ENCODE measurements at regions not wholly inside any gene's neighbourhood (a gene's known extent, or its start where the extent isn't known, plus 50 kb on each side); places are given as distances from the start of the nearest gene placed in this dataset.

DNA sequence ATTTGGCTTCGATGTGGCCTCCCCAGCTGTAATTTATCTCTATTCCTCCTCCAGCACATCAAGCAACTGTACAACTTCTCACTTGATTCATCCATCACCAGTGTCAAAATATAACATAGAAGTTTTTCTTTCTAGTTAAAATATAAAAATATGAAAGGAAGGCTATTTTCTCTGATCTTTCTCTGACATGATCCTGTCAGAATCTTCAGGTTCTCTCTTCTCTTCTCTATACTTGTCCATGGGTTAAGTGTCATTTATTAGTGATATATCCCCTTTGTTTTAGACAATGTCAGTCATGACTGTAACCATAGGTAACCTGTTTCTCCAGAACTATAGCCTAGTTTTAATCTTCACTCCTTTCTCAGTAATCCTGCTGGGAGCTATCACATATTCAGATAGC is 132.5 kb upstream of the G2E3 start:
- Mint-ChIP-seq H3K27me3 (ENCODE audit: insufficient read depth, low read depth) (peaks cover 4% of the 10 kb centered on the region), H3K4me1 (peaks cover 9% of the 10 kb centered on the region), H3K4me3 (no peak overlapping the region), H3K9me3 (peaks cover 9% of the 10 kb centered on the region), H3K36me3 (no peaks in the 10 kb centered on the region), H3K27ac (no peak overlapping the region)
- H3K4me1 ChIP-seq: no peaks in the 10 kb centered on the region
- H3K36me3 ChIP-seq: no peaks in the 10 kb centered on the region
- H4K20me1 ChIP-seq (ENCODE audit: low read depth): no peaks in the 10 kb centered on the region
- H3K4me2 ChIP-seq: no peak overlapping the region
- H3K4me3 ChIP-seq: no peak overlapping the region
- DNase-seq (ENCODE audit: low spot score): no peak
- H3K27me3 ChIP-seq: no peaks in the 10 kb centered on the region
- H2AFZ ChIP-seq (replicated peaks): no peak overlapping the region
- TF ChIP-seq, protein P1, sequence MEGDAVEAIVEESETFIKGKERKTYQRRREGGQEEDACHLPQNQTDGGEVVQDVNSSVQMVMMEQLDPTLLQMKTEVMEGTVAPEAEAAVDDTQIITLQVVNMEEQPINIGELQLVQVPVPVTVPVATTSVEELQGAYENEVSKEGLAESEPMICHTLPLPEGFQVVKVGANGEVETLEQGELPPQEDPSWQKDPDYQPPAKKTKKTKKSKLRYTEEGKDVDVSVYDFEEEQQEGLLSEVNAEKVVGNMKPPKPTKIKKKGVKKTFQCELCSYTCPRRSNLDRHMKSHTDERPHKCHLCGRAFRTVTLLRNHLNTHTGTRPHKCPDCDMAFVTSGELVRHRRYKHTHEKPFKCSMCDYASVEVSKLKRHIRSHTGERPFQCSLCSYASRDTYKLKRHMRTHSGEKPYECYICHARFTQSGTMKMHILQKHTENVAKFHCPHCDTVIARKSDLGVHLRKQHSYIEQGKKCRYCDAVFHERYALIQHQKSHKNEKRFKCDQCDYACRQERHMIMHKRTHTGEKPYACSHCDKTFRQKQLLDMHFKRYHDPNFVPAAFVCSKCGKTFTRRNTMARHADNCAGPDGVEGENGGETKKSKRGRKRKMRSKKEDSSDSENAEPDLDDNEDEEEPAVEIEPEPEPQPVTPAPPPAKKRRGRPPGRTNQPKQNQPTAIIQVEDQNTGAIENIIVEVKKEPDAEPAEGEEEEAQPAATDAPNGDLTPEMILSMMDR (IDR thresholded peaks at IDR 0.05): no peak
- TF ChIP-seq EZH2 (IDR thresholded peaks at IDR 0.05) (no peak), EZH2phosphoT487 (IDR thresholded peaks at IDR 0.05) (no peak)
- no peak overlapping the region for H3K9ac ChIP-seq
- no peaks in the 10 kb centered on the region for H3K79me2 ChIP-seq (ENCODE audit: low read depth)
- H3F3A ChIP-seq (ENCODE audit: low read depth): no peaks in the 10 kb centered on the region
- H3K9me3 ChIP-seq (ENCODE audit: low read depth): no peaks in the 10 kb centered on the region
- no peak overlapping the region for H3K27ac ChIP-seq

DNA sequence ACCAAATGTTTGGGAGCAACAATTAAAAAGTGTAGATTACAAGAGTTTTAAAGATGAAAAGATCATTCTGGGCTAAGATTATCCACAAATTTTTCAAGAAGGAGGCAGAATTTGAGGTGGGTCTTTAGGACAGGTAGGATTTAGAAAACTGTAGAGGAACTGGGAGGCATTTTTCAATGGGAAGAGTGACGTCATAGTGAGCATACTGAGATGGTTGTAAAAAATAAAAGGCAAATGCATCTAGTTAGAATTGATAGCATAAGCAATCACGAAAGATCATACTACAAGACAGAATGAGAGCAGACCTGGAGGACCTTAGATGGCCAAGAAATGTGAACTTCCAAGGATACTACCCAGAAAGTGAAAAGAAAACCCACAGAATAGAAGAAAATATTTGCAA is 131.6 kb upstream of the G2E3 start:
- H3K9me3 Mint-ChIP-seq: peaks cover 9% of the 10 kb centered on the region
- Histone ChIP-seq H3K36me3 (no peaks in the 10 kb centered on the region), H3K9ac (no peak overlapping the region), H3F3A (ENCODE audit: low read depth) (no peaks in the 10 kb centered on the region), H3K79me2 (ENCODE audit: low read depth) (no peaks in the 10 kb centered on the region), H3K27ac (no peak overlapping the region), H3K9me3 (ENCODE audit: low read depth) (no peaks in the 10 kb centered on the region), H3K4me3 (no peak overlapping the region), H4K20me1 (ENCODE audit: low read depth) (no peaks in the 10 kb centered on the region), H3K4me1 (no peaks in the 10 kb centered on the region), H3K27me3 (no peaks in the 10 kb centered on the region), H2AFZ (replicated peaks) (no peak overlapping the region), H3K4me2 (no peak overlapping the region)
- H3K36me3 Mint-ChIP-seq: no peaks in the 10 kb centered on the region
- H3K4me1 Mint-ChIP-seq: peaks cover under 1% of the 10 kb centered on the region
- TF ChIP-seq EZH2 (IDR thresholded peaks at IDR 0.05) (no peak), EZH2phosphoT487 (IDR thresholded peaks at IDR 0.05) (no peak)
- TF ChIP-seq, protein P1 (IDR thresholded peaks at IDR 0.05): no peak
- no peak overlapping the region for H3K4me3 Mint-ChIP-seq
- no peak for DNase-seq (ENCODE audit: low spot score)
- H3K27me3 Mint-ChIP-seq (ENCODE audit: insufficient read depth, low read depth): peaks cover 4% of the 10 kb centered on the region
- H3K27ac Mint-ChIP-seq: no peak overlapping the region

DNA sequence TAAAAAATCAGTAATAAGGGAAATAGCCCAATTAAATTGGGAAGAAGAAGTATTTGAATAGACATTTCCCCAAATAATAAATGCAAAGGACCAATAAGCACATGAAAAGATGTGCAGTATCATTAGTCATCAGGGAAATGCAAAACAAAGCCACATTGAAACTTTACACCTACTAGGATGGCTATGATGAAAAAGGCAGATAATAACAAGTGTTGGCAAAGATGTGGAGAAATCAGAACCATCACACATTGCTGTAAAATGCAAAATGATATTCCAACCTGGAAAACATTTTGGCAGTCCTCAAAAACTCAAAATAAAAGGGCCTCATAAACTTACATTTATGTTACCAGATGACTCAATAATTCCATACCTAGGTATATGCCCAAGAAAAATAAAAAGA is 131.1 kb upstream of the G2E3 start:
- H3K4me1 Mint-ChIP-seq: peaks cover 2% of the 10 kb centered on the region
- no peak for DNase-seq (ENCODE audit: low spot score)
- Histone ChIP-seq H3K27ac (no peak overlapping the region), H3K27me3 (no peaks in the 10 kb centered on the region), H3K9ac (no peak overlapping the region), H3K4me3 (no peak overlapping the region), H3K4me2 (no peak overlapping the region), H3K9me3 (ENCODE audit: low read depth) (no peaks in the 10 kb centered on the region), H3F3A (ENCODE audit: low read depth) (no peaks in the 10 kb centered on the region), H3K79me2 (ENCODE audit: low read depth) (no peaks in the 10 kb centered on the region), H3K36me3 (no peaks in the 10 kb centered on the region), H2AFZ (replicated peaks) (no peak overlapping the region), H3K4me1 (peaks cover 4% of the 10 kb centered on the region), H4K20me1 (ENCODE audit: low read depth) (no peaks in the 10 kb centered on the region)
- peaks cover 4% of the 10 kb centered on the region for H3K27me3 Mint-ChIP-seq (ENCODE audit: insufficient read depth, low read depth)
- no peaks in the 10 kb centered on the region for H3K36me3 Mint-ChIP-seq
- peaks cover 9% of the 10 kb centered on the region for H3K9me3 Mint-ChIP-seq
- TF ChIP-seq, protein P1 (IDR thresholded peaks at IDR 0.05): no peak
- TF ChIP-seq EZH2 (IDR thresholded peaks at IDR 0.05): no peak
- TF ChIP-seq EZH2phosphoT487 (IDR thresholded peaks at IDR 0.05): no peak
- no peak overlapping the region for H3K27ac Mint-ChIP-seq
- H3K4me3 Mint-ChIP-seq: no peak overlapping the region

All from neural progenitor cell (in vitro differentiated cells).